H1 (cell line): ENCODE measurements at regions not wholly inside any gene's neighbourhood (a gene's known extent, or its start where the extent isn't known, plus 50 kb on each side); places are given as distances from the start of the nearest gene placed in this dataset.

ENCODE experiments used
- CTCF ChIA-PET: fragments of 300-600 bp; sonication (Branson Sonifier 250); formaldehyde crosslinking; loops from one replicate; lab custom pipeline; 2021; ENCODE audit not compliant: partially characterized antibody; lab: Charles Lee
- POLR2A ChIA-PET: fragments of 300-600 bp; sonication (Branson Sonifier 250); formaldehyde crosslinking; loops from one replicate; lab custom pipeline; 2021; ENCODE audit warnings: inconsistent platforms; ENCODE audit not compliant: partially characterized antibody; lab: Charles Lee
- DNase-seq, 2 experiments: peaks; one replicate each; pipeline versions ENCODE4 v3.0.0 to v3.0.0-alpha.2; 2010 to 2022; ENCODE audit warnings: low spot score in 2 of 2, low read depth in 1 of 2, mixed read lengths in 1 of 2
- FAIRE-seq: peaks from 2 replicates; lab custom pipeline; 2011; peaks lifted over from hg19 to GRCh38; lab: Jason Lieb, UNC
- H2AFZ ChIP-seq: 2 replicates; pipeline ENCODE4 v1.8.1; 2012; ENCODE audit warnings: low read length, inconsistent platforms
- H2AK5ac ChIP-seq: 2 replicates; pipeline ENCODE4 v1.6.1; 2013; ENCODE audit warnings: low read depth, low read length
- H2BK120ac ChIP-seq: replicated peaks from 2 replicates; pipeline ENCODE3; 2013; ENCODE audit warnings: low read depth, low read length, inconsistent platforms
- H2BK12ac ChIP-seq: 2 replicates; pipeline ENCODE4 v1.6.1; 2013; ENCODE audit warnings: low read depth, low read length
- H2BK15ac ChIP-seq: 2 replicates; pipeline ENCODE4 v1.6.1; 2013; ENCODE audit warnings: low read length
- H2BK20ac ChIP-seq: 2 replicates; pipeline ENCODE4 v1.6.1; 2013; ENCODE audit warnings: low read length
- H2BK5ac ChIP-seq: 2 replicates; pipeline ENCODE4 v1.6.1; 2013; ENCODE audit warnings: low read depth, low read length
- H3K14ac ChIP-seq: 2 replicates; pipeline ENCODE4 v1.6.1; 2013; ENCODE audit warnings: inconsistent platforms; ENCODE audit not compliant: insufficient read length
- H3K18ac ChIP-seq: 2 replicates; pipeline ENCODE4 v1.6.1; 2013; ENCODE audit warnings: low read length; ENCODE audit errors: extremely low read depth
- H3K23ac ChIP-seq: 2 replicates; pipeline ENCODE4 v1.6.1; 2013; ENCODE audit warnings: inconsistent platforms; ENCODE audit not compliant: insufficient read length
- H3K23me2 ChIP-seq: 2 replicates; pipeline ENCODE4 v1.6.1; 2013; ENCODE audit warnings: low read depth, low read length
- H3K27ac ChIP-seq: 2 replicates; pipeline ENCODE4 v1.6.1; 2011; ENCODE audit warnings: low read depth, low read length, inconsistent platforms
- H3K27me3 ChIP-seq, 4 experiments: replicated peaks in 1 of 4; 1 replicate in 1 of 4; 2 replicates in 3 of 4; pipeline versions ENCODE4 v1.6.1 to v1.8.1; 2011 to 2013; ENCODE audit warnings: low read length in 3 of 4, mild to moderate bottlenecking in 3 of 4, inconsistent platforms in 2 of 4, mixed read lengths in 2 of 4, moderate library complexity in 1 of 4; ENCODE audit not compliant: control insufficient read depth in 3 of 4, insufficient read depth in 3 of 4; ENCODE audit errors: extremely low read depth in 1 of 4
- H3K36me3 ChIP-seq, 4 experiments: 2 replicates each; pipeline versions ENCODE4 v1.6.1 to v1.8.1; 2011 to 2013; ENCODE audit warnings: mild to moderate bottlenecking in 4 of 4, low read length in 3 of 4, moderate library complexity in 2 of 4, control low read depth in 1 of 4, inconsistent platforms in 1 of 4; ENCODE audit not compliant: insufficient read depth in 4 of 4, control insufficient read depth in 2 of 4
- H3K4ac ChIP-seq: replicated peaks from 2 replicates; pipeline ENCODE3; 2013; ENCODE audit warnings: low read length, low read depth, mixed read lengths, inconsistent platforms; ENCODE audit not compliant: insufficient read length
- H3K4me1 ChIP-seq, 4 experiments: replicated peaks in 1 of 4; 1 replicate in 1 of 4; 2 replicates in 3 of 4; pipeline versions ENCODE4 v1.6.1 to v1.8.1; 2011 to 2013; ENCODE audit warnings: low read length in 3 of 4, inconsistent platforms in 2 of 4, mixed read lengths in 1 of 4; ENCODE audit not compliant: insufficient read depth in 4 of 4, control insufficient read depth in 3 of 4
- H3K4me2 ChIP-seq, 2 experiments: 2 replicates each; pipeline versions ENCODE4 v1.6.1 to v1.8.1; 2011 to 2013; ENCODE audit warnings: low read depth in 2 of 2, low read length in 2 of 2, control low read depth in 1 of 2, inconsistent platforms in 1 of 2, mild to moderate bottlenecking in 1 of 2; ENCODE audit not compliant: insufficient read depth in 1 of 2
- H3K4me3 ChIP-seq, 4 experiments: fragments of 200-600, 300-600 bp in 1 of 4; sonication (generic), shearing (Covaris generic), sonication (Bioruptor Twin) in 1 of 4; 2 replicates each; pipeline versions ENCODE4 v1.5.1 to v1.8.1; 2011 to 2016; ENCODE audit warnings: low read length in 4 of 4, low read depth in 3 of 4, control low read depth in 2 of 4, inconsistent platforms in 2 of 4, mild to moderate bottlenecking in 2 of 4, mixed read lengths in 1 of 4, moderate library complexity in 1 of 4; ENCODE audit not compliant: insufficient read depth in 2 of 4; ENCODE audit errors: extremely low read depth in 1 of 4
- H3K56ac ChIP-seq: replicated peaks from 2 replicates; pipeline ENCODE3; 2013; ENCODE audit warnings: low read depth, mild to moderate bottlenecking, mixed read lengths, low read length, inconsistent platforms; ENCODE audit not compliant: insufficient read length
- H3K79me1 ChIP-seq: 2 replicates; pipeline ENCODE4 v1.6.1; 2013; ENCODE audit warnings: low read depth, low read length, control low read depth
- H3K79me2 ChIP-seq, 2 experiments: 2 replicates each; pipeline versions ENCODE4 v1.6.1 to v1.8.1; 2012 to 2013; ENCODE audit warnings: low read length in 2 of 2, mild to moderate bottlenecking in 2 of 2, inconsistent platforms in 1 of 2; ENCODE audit not compliant: insufficient read depth in 2 of 2, control insufficient read depth in 1 of 2
- H3K9ac ChIP-seq, 4 experiments: replicated peaks in 1 of 4; 1 replicate in 1 of 4; 2 replicates in 3 of 4; pipeline versions ENCODE4 v1.6.1 to v1.8.1; 2011 to 2013; ENCODE audit warnings: low read depth in 3 of 4, low read length in 3 of 4, control low read depth in 2 of 4, mild to moderate bottlenecking in 2 of 4, moderate library complexity in 2 of 4, inconsistent platforms in 1 of 4; ENCODE audit errors: extremely low read depth in 1 of 4
- H3K9me3 ChIP-seq, 2 experiments: 2 replicates each; pipeline versions ENCODE4 v1.6.1 to v1.8.1; 2012 to 2013; ENCODE audit warnings: mild to moderate bottlenecking in 2 of 2, moderate library complexity in 2 of 2, control low read depth in 1 of 2, inconsistent platforms in 1 of 2, low read depth in 1 of 2, low read length in 1 of 2, mixed read lengths in 1 of 2; ENCODE audit not compliant: insufficient read depth in 2 of 2
- H4K20me1 ChIP-seq, 2 experiments: replicated peaks in 1 of 2; 2 replicates each; pipeline versions ENCODE3 to v1.8.1; 2011 to 2013; ENCODE audit warnings: inconsistent platforms in 2 of 2, low read length in 2 of 2, mild to moderate bottlenecking in 1 of 2; ENCODE audit not compliant: insufficient read depth in 2 of 2, control insufficient read depth in 1 of 2
- H4K5ac ChIP-seq: 2 replicates; pipeline ENCODE4 v1.6.1; 2013; ENCODE audit warnings: low read length, low read depth, mixed read lengths, inconsistent platforms; ENCODE audit not compliant: insufficient read length
- H4K8ac ChIP-seq: 2 replicates; pipeline ENCODE4 v1.8.0; 2013; ENCODE audit warnings: mild to moderate bottlenecking, moderate library complexity, low read length, inconsistent platforms; ENCODE audit not compliant: insufficient read depth; ENCODE audit errors: extremely low read depth
- H4K91ac ChIP-seq: replicated peaks from 2 replicates; pipeline ENCODE3; 2013; ENCODE audit warnings: low read length, mixed read lengths, inconsistent platforms; ENCODE audit not compliant: insufficient read length
- BRCA1 ChIP-seq: IDR thresholded peaks from 2 replicates; pipeline ENCODE4 v1.6.1; 2012; ENCODE audit warnings: low read depth, low read length, improper control_type of control experiment
- MAFK ChIP-seq: IDR thresholded peaks from 2 replicates; pipeline ENCODE4 v1.6.1; 2012; ENCODE audit warnings: low read depth, mild to moderate bottlenecking, improper control_type of control experiment, low read length
- SIRT6 ChIP-seq: IDR thresholded peaks from one replicate; pipeline ENCODE4 v1.7.1; 2012; ENCODE audit warnings: low read length, inconsistent platforms
- TAF1 ChIP-seq: IDR thresholded peaks from 2 replicates; pipeline ENCODE4 v1.6.1; 2011; ENCODE audit warnings: mild to moderate bottlenecking, low read depth, low read length
- YY1 ChIP-seq: IDR thresholded peaks from 2 replicates; pipeline ENCODE4 v1.6.1; 2011; ENCODE audit warnings: low read depth, mild to moderate bottlenecking, low read length
- ZNF274 ChIP-seq: IDR thresholded peaks from 2 replicates; pipeline ENCODE4 v1.7.0; 2012; ENCODE audit warnings: low read length, borderline replicate concordance; ENCODE audit errors: extremely low read depth
- WGBS, 2 experiments: shearing (Covaris generic) in 1 of 2; methylation state at CpG; one replicate each; pipeline versions ENCODE4 v1.1.6 to v1.1.7; 2013 to 2015; ENCODE audit warnings: low lambda C conversion rate in 2 of 2, mixed read lengths in 2 of 2, inconsistent platforms in 1 of 2, low coverage in 1 of 2, missing lambda C conversion rate in 1 of 2; ENCODE audit not compliant: insufficient replicate concordance in 2 of 2, insufficient coverage in 1 of 2, insufficient read length in 1 of 2; ENCODE audit errors: extremely low coverage in 1 of 2, missing lambda C conversion rate in 1 of 2; 5-methylcytosine and 5-hydroxymethylcytosine counted together

GRCh38 chr5:164637931-164638521 lies 1132.6 kb downstream of the MAT2B start:
- no peak overlapping the region for H4K8ac ChIP-seq
- no peak overlapping the region for H3K14ac ChIP-seq
- H4K91ac ChIP-seq = no peak overlapping the region
- no peak overlapping the region for H2BK5ac ChIP-seq
- H2BK20ac ChIP-seq = no peak overlapping the region
- ChIA-PET CTCF (interaction anchor here (0.7 kb wide), 1 partner anchor 24 kb away, joined by 4 read pairs; no protein-coding TSS in a partner anchor), POLR2A (no interaction called here)
- no peak overlapping the region for H3K23ac ChIP-seq
- no peaks in the 10 kb centered on the region for H3K79me2 ChIP-seq
- H3K27me3 ChIP-seq = no peaks in the 10 kb centered on the region
- H3K9ac ChIP-seq = no peak overlapping the region
- no peak overlapping the region for H2BK15ac ChIP-seq
- H3K4ac ChIP-seq = no peak overlapping the region
- DNase-seq = no peak
- no peak overlapping the region for H3K27ac ChIP-seq
- 78% methylated on average over 4 of the region's 4 CpGs; no CpG with 5 or more reads in 1 of the 2 experiments for WGBS, 2 experiments
- H2AK5ac ChIP-seq = no peak overlapping the region
- H3K56ac ChIP-seq = no peak overlapping the region
- no peaks in the 10 kb centered on the region for H3K79me1 ChIP-seq
- no peak overlapping the region for H4K5ac ChIP-seq
- TF ChIP-seq MAFK = peak; percentile 38; the same call in 1 of the 2 replicates
- TF ChIP-seq BRCA1 = no peak
- no peak for TF ChIP-seq TAF1
- TF ChIP-seq ZNF274 = no peak
- TF ChIP-seq SIRT6 = no peak
- no peak for TF ChIP-seq YY1
- no peak overlapping the region for H3K4me2 ChIP-seq
- H3K9me3 ChIP-seq = no peaks in the 10 kb centered on the region
- no peak overlapping the region for H2AFZ ChIP-seq
- H3K18ac ChIP-seq = no peak overlapping the region
- no peaks in the 10 kb centered on the region for H3K23me2 ChIP-seq
- H4K20me1 ChIP-seq = no peaks in the 10 kb centered on the region
- H3K4me3 ChIP-seq = no peak overlapping the region
- H3K4me1 ChIP-seq = no peaks in the 10 kb centered on the region
- no peak overlapping the region for H2BK120ac ChIP-seq
- FAIRE-seq = no peak
- H3K36me3 ChIP-seq = no peaks in the 10 kb centered on the region
- no peak overlapping the region for H2BK12ac ChIP-seq
